ENCODE measurements at regions not wholly inside any gene's neighbourhood (a gene's known extent, or its start where the extent isn't known, plus 50 kb on each side); places are given as distances from the start of the nearest gene placed in this dataset.
"Not testable (repeated sequence)": the region's sequence is repeated elsewhere in the genome, so short reads cannot be mapped to it uniquely, and the experiment has no call there.

- TF ChIP-seq CTCF, EZH2phosphoT487 (IDR thresholded peaks at IDR 0.05; ENCODE audit: low read length): not testable (repeated sequence)
Observed at GRCh38 chr15:22180611-22181010, 100.3 kb downstream of the OR4M2 start.

Data from MM.1S (cell line).